Fibroblast of lung (primary cell): ENCODE measurements at regions not wholly inside any gene's neighbourhood (a gene's known extent, or its start where the extent isn't known, plus 50 kb on each side); places are given as distances from the start of the nearest gene placed in this dataset.

ENCODE experiments used
- EZH2 ChIP-seq: IDR thresholded peaks from 2 replicates; pipeline ENCODE4 v1.5.1; 2012; ENCODE audit warnings: low read length, control low read depth, mild to moderate bottlenecking; ENCODE audit errors: missing control alignments
- TF ChIP-seq, protein P1 (sequence below), 2 donors: IDR thresholded peaks in 1 of 2; conservative IDR thresholded peaks in 1 of 2; 1 replicate in 1 of 2; 2 replicates in 1 of 2; pipeline ENCODE4 v1.5.1; 2011 to 2012; ENCODE audit warnings: low read length in 2 of 2, control low read depth in 1 of 2, inconsistent platforms in 1 of 2, low read depth in 1 of 2, mild to moderate bottlenecking in 1 of 2

DNA sequence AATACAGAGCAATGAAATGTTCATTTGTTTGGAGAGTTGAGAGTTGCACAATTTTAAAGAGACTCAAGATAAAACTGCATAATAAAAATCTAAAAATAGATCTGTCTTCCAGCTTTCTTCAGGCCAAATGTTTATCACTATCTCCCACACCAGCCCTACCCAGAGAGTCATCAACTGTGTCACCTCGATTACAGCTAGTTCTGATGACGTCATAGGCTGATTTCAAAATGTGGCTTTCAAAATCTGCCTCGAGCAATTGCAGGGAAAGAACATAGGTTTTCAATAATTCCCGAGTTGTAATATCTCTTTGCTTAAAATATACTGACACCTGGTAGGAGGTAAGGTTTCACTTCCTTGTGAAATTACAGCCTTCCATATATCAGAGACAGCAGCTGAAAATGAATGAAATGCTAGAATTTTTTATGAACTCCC, 677.6 kb upstream of the ID2 start:
- TF ChIP-seq, protein P1, sequence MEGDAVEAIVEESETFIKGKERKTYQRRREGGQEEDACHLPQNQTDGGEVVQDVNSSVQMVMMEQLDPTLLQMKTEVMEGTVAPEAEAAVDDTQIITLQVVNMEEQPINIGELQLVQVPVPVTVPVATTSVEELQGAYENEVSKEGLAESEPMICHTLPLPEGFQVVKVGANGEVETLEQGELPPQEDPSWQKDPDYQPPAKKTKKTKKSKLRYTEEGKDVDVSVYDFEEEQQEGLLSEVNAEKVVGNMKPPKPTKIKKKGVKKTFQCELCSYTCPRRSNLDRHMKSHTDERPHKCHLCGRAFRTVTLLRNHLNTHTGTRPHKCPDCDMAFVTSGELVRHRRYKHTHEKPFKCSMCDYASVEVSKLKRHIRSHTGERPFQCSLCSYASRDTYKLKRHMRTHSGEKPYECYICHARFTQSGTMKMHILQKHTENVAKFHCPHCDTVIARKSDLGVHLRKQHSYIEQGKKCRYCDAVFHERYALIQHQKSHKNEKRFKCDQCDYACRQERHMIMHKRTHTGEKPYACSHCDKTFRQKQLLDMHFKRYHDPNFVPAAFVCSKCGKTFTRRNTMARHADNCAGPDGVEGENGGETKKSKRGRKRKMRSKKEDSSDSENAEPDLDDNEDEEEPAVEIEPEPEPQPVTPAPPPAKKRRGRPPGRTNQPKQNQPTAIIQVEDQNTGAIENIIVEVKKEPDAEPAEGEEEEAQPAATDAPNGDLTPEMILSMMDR (conservative IDR thresholded peaks at IDR 0.05 in 1 of 2, IDR thresholded peaks at IDR 0.05 in 1 of 2; ENCODE audit: low read depth in 1 of 2, low read length in 2 of 2), result no peak
- TF ChIP-seq EZH2, result no peak
